Lower leg skin (tissue), 4 donors: ENCODE measurements at regions not wholly inside any gene's neighbourhood (a gene's known extent, or its start where the extent isn't known, plus 50 kb on each side); places are given as distances from the start of the nearest gene placed in this dataset.

Experiments used
- DNase-seq, 2 donors: peaks; one replicate each; pipeline ENCODE4 v3.0.0-alpha.2; 2019; ENCODE audit warnings: low spot score in 2 of 2
- H3K4me3 ChIP-seq: fragments of 200-600 bp; sonication (generic); 2 replicates; pipeline ENCODE4 v1.5.1; 2017; ENCODE audit warnings: mild to moderate bottlenecking, low read depth; ENCODE audit not compliant: poor library complexity, severe bottlenecking
- POLR2A ChIP-seq, 2 donors: fragments of 450-650 bp; IDR thresholded peaks; one replicate each; pipeline ENCODE4 v1.6.1; 2016 to 2017; ENCODE audit warnings: antibody characterized with exemption in 2 of 2, mild to moderate bottlenecking in 1 of 2, moderate library complexity in 1 of 2
- WGBS, 2 donors: methylation state at CpG; one replicate each; pipeline ENCODE4 v1.1.5; 2018; 5-methylcytosine and 5-hydroxymethylcytosine counted together
- intact Hi-C: fragments of 100-400 bp; cut with DNase I; formaldehyde crosslinking; loops from one replicate; pipeline ENCODE4 v1.15.0; 2023; ENCODE audit warnings: low total_unique reads
- TF ChIP-seq, protein P1 (sequence below), 3 donors: fragments of 450-650 bp; IDR thresholded peaks; one replicate each; pipeline ENCODE4 v1.5.1; 2016; ENCODE audit warnings: antibody characterized with exemption in 3 of 3, mild to moderate bottlenecking in 3 of 3, moderate library complexity in 2 of 3

DNA sequence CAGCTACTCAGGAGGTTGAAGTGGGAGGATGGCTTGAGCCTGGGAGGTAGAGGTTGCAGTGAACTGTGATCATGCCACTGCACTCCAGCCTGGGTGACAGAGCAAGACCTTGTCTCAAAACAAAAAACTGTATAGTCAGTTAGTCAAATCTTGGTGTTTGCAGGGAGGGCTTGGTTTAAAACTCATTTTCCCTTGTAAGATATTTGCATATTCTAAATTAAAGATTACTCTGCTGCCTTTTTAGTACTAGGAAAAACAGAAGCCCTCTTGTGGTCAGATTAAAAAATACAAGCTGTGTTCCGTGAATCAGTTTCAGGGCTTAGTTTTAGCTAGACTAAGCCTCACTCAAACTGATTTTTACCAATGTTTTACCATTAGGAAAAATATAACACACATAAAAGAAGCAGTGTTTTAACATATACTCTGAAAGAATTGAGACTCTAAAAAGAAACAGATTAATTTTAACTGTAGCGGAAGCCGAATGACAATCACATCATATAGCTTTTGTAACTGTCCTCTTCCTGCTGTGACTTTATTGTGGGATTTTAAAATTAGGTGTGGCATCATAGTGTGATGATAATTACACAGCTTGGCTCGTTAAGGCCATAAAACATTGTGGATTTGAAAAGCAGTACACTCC lies 84.9 kb upstream of the BASP1 start:
- intact Hi-C loops, result no loop called here
- TF ChIP-seq POLR2A (IDR thresholded peaks at IDR 0.05), result no peak
- TF ChIP-seq, protein P1, sequence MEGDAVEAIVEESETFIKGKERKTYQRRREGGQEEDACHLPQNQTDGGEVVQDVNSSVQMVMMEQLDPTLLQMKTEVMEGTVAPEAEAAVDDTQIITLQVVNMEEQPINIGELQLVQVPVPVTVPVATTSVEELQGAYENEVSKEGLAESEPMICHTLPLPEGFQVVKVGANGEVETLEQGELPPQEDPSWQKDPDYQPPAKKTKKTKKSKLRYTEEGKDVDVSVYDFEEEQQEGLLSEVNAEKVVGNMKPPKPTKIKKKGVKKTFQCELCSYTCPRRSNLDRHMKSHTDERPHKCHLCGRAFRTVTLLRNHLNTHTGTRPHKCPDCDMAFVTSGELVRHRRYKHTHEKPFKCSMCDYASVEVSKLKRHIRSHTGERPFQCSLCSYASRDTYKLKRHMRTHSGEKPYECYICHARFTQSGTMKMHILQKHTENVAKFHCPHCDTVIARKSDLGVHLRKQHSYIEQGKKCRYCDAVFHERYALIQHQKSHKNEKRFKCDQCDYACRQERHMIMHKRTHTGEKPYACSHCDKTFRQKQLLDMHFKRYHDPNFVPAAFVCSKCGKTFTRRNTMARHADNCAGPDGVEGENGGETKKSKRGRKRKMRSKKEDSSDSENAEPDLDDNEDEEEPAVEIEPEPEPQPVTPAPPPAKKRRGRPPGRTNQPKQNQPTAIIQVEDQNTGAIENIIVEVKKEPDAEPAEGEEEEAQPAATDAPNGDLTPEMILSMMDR (IDR thresholded peaks at IDR 0.05), result no peak
- WGBS, 2 donors, result 49 to 50% methylated on average over 4 of the region's 4 CpGs
- DNase-seq, result no peak
- H3K4me3 ChIP-seq, result no peak overlapping the region

DNA sequence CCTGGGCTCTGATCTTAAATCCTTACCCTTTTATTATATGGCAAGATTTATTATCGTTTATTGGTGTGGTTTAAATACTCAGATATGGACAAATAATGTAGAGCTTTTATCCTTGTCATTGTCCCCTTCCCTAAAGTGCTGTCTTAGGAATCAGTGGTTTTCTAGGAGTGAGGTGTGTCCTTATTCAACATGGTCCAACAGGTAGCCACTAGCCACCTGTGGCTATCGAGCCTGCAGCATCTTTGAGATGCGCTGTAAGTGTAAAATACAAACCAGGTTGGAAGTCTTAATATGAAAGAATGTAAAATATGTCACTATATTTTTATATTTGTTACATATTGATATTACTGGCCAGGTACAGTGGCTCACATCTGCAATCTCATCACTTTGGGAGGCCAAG lies 82.4 kb upstream of the BASP1 start:
- intact Hi-C loops, result no loop called here
- TF ChIP-seq, protein P1 (IDR thresholded peaks at IDR 0.05), result no peak
- TF ChIP-seq POLR2A (IDR thresholded peaks at IDR 0.05), result no peak

DNA sequence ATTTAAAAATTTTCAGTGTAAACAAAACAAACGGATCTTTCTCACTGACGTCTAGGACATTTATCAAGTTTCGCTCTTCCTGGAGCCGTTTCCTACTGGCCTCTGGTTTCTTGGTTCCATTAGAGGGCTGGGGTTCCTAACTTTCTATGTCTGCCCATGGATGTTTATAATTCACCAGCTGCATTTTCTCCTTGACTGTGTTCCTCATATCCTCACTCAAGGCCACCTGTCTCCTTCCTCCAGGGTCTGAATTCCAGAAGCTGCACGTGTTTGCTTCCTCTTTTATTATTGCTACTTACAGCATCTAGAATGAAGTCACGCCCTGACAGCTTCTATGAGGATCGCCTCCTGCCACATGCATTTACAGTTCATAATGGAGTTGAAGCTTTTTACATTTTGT lies 74.1 kb upstream of the BASP1 start:
- TF ChIP-seq, protein P1 (IDR thresholded peaks at IDR 0.05), result no peak
- TF ChIP-seq POLR2A (IDR thresholded peaks at IDR 0.05), result no peak
- intact Hi-C loops, result no loop called here
- H3K4me3 ChIP-seq, result no peak overlapping the region
- no peak for DNase-seq
- 73 to 77% methylated on average over 7 of the region's 7 CpGs for WGBS, 2 donors

More for the DNA sequence above, 82.4 kb upstream of the BASP1 start:
- WGBS, 2 donors, result 90 to 95% methylated on average over 3 of the region's 3 CpGs
- DNase-seq, result no peak
- no peak overlapping the region for H3K4me3 ChIP-seq

DNA sequence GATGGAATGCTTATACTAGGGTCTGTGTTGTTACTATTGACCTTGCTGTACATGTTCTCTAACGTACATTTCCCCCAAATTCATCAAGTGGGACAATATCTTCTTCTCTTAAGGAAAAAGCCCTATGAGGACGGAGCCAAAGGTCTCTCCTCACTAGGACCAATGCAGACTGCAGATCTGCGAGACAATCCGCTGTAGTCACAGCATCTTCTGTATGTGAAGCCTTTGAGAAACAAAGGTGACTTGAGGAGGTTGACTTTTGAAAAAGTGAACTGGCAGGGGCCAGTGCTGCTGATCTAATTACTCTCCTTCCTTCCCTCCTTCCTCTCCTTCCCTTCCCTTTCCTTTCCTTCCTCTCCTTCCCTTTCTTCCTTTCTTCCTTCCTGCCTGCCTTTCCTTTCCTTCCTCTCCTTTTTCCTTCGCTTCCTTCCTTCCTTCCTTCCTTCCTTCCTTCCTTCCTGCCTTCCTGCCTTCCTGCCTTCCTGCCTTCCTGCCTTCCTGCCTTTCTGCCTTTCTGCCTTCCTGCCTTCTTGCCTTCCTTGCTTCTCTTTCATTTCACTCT lies 71.1 kb upstream of the BASP1 start:
- TF ChIP-seq, protein P1 (IDR thresholded peaks at IDR 0.05), result no peak
- no peak for TF ChIP-seq POLR2A (IDR thresholded peaks at IDR 0.05)
- DNase-seq, result no peak
- no peak overlapping the region for H3K4me3 ChIP-seq
- 92 to 95% methylated on average over 5 of the region's 5 CpGs for WGBS, 2 donors
- intact Hi-C loops, result no loop called here

DNA sequence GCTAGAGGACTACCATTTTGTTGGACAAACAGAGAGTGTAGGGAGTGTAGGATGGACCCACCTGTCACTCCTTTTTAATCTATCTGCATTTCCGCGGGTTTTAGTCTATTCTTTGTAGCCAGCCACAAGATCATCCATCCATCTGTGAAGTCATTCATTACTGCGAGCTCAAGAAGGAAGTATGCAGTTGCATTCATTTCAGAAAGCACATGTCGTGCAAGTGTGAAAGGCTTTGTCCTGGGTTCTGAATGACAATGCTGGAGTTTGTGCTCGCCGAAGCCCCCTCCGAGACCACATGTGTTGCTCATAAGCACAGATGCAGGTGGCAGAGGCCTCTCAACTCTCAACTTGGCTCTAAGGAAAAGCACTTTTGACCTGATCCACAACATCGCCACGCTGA lies 70.3 kb upstream of the BASP1 start:
- DNase-seq, result no peak
- WGBS, 2 donors, result 93 to 94% methylated on average over 9 of the region's 9 CpGs
- no peak overlapping the region for H3K4me3 ChIP-seq
- TF ChIP-seq POLR2A (IDR thresholded peaks at IDR 0.05), result no peak
- TF ChIP-seq, protein P1 (IDR thresholded peaks at IDR 0.05), result no peak
- intact Hi-C loops, result no loop called here

DNA sequence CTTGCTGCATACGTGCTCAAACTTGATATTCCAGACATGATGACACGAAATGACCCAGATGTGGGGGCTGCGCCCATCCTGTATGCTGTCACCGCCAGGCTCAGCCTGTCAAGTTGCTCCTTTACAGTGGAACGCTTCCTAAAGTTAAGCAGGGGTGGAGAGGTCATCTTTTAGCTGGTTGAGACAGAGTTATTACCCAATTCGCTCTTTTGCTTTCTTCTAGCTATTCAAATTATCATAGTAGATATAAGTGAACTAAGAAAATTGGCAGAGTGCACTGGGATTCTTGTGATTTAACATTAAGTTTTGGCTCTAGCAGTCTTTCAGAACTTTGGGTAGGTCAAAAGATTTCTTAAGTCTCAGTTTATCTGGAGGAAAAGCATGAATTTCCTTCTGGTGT lies 69.8 kb upstream of the BASP1 start:
- DNase-seq, result no peak
- TF ChIP-seq, protein P1 (IDR thresholded peaks at IDR 0.05), result no peak
- TF ChIP-seq POLR2A (IDR thresholded peaks at IDR 0.05), result no peak
- 93 to 95% methylated on average over 6 of the region's 6 CpGs for WGBS, 2 donors
- H3K4me3 ChIP-seq, result no peak overlapping the region
- intact Hi-C loops, result no loop called here
